ENCODE measurements at regions not wholly inside any gene's neighbourhood (a gene's known extent, or its start where the extent isn't known, plus 50 kb on each side); places are given as distances from the start of the nearest gene placed in this dataset.
"Not testable (repeated sequence)": the region's sequence is repeated elsewhere in the genome, so short reads cannot be mapped to it uniquely, and the experiment has no call there.

DNA sequence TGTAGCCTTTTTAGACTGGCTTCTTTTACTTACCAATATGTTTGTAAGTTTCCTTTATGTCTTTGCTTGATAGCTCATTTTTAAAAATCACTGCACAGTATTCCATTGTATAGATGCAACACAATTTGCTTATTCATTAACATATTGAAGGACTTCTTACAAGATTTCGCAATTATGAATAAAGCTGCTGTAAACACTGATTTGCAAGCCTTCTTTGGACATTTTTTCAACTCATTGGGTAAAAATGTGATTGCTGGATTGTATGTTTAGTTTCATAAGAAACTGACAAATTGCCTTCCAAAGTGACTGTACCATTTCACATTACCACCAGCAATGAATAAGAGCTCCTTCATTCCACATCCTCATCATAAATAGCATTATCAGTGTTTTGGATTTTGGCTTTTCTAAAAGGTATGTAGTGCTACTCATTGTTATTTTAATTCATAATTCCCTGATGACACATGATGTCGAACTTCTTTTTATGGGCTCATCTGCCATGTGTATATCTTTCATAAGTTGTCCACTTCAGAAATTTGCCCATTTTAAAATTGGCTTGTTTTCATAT is 80.7 kb downstream of the TFAP2B start:
- no peak for DNase-seq

- no peak for DNase-seq
Observed at GRCh38 chr6:50902260-50902659, 83.6 kb downstream of the TFAP2B start.

GRCh38 chr6:50905297-50905696 is 86.6 kb downstream of the TFAP2B start:
- peak; percentile 22 for DNase-seq

DNA sequence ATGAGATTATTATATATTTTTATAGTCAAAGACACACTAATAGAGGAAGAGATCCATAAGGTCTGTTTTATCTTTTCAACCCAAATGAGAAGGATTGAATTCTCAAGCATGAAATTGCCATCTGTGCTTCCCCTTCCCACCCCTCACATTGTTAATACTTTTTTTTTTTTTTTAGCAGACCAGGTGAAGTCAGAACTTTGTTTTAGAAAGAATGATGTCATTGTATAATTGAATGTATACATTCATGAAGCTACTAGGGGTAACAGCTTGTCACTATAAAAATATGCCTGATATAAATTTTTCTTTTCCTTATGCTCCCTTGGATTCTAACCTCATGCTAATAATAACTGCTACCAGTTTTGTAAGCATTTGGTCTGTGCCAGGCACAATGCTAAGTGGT is 88.9 kb downstream of the TFAP2B start:
- no peak for DNase-seq

DNA sequence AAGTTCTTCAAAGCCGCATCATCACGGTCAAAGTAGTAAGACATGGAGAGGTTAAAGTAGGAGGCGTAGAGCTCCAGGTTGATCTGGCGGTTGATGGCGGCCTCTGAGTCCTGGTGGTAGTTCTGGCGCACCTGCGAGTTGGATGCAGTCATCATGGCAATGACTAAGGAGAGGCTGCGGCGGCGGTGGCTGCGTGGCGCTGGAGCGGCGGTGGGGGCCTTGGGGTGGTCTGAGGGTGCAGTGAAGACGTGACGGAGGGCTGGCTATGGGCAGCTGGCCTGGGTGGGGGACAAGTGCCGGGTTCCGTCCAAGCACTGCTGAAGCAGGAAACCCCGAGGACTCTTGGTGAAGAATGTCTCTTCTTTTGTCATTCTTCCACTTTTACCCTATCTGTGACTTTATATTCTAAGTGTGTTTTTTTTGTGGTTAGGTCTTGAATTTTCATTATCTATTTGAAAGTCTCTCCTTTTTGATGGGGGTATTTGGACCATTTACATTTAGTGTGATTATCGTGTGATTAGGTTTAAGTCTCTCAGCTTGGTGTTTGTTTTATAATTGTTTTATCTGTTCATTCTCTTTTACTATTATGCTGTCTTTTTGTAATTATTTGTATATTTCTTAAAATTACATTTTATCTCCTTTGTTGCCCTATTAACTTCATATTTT is 94.6 kb downstream of the TFAP2B start:
- DNase-seq, result no peak

- DNase-seq, result not testable (repeated sequence)
Observed at GRCh38 chr6:50921378-50921777, 102.7 kb downstream of the TFAP2B start.

DNA sequence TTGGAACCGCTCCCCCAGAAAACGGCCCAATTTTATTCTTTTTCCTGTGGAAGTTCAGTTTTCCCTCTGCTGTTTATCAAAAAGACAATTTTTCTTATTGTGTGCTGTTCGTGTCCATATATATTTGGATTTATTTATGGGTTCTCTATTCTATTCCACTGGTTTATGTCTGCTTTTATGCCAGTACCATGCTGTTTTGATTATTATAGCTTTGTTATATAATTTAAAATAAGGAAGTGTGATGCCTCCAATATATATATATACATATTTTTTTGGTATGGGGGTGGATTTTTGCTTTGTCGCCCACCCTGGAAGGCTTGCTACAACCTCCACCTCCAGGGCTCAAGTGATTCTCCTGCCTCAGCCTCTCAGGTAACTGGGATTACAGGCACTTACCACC is 103.3 kb downstream of the TFAP2B start:
- DNase-seq, result no peak

GRCh38 chr6:50922579-50923525 is 104.2 kb downstream of the TFAP2B start:
- DNase-seq, result no peak

GRCh38 chr6:50924758-50925157 is 106.1 kb downstream of the TFAP2B start:
- no peak for DNase-seq

- no peak for DNase-seq
Observed at GRCh38 chr6:50925548-50925947, 106.9 kb downstream of the TFAP2B start.

DNA sequence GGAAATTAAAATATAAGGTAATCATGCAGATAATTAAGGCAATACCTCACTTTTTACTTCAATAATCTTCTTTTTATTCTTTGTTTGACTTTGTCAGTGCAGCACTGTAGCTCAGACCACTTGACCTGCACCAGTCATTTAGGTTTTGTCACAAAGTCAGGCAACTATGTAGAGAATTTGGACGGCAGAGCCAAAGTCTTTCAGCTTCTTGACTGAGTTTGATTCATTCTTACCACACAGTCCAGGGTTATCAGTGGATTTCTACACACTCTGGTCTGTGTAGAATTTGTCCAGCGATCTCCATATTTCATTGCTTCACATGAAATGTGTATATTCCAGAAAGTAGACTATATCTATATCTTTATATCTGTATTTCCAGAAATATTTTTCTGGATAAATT is 107.3 kb downstream of the TFAP2B start:
- no peak for DNase-seq

GRCh38 chr6:50927800-50928199 is 109.1 kb downstream of the TFAP2B start:
- no peak for DNase-seq

- DNase-seq, result no peak
Observed at GRCh38 chr6:50929323-50929722, 110.7 kb downstream of the TFAP2B start.

DNA sequence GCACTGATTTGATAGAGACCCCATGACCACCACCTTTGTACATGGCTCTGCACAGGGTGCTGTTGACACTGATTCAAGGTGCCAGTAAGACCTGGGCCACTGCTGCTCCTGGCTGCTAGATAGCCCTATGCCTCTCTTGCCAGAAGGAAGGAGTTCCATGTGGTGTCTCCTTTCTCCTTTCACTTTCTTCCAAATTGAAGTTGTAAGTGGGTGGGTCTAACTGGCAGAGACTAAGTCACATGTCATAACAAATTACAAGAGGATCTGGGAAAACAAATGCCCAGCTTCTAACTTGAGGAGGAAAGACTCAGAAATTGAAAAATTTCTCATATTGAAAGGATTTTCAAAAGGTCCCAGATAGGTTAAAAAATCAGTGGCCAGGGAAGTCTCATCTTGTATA is 116.8 kb downstream of the TFAP2B start:
- no peak for DNase-seq

DNA sequence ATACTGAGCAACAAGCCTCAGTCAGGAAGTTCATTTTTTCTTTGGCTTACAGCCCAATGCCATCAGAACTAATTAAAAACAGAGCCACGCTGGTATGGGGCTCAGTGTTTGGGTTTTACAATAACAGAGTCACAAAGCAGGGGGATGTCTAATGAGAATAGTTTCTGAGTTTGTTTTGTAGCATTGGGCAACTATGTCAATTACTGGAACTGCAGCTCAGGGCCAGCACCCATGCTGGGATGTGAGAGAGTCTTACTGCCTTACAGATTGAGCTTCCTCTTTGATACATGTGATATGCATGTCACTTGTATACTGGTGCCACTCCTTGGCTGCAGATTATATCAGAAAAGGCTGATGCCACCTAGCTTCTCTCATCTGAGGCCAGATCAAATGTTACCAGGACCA is 117.6 kb downstream of the TFAP2B start:
- DNase-seq, result no peak

GRCh38 chr6:50939931-50940330 is 121.3 kb downstream of the TFAP2B start:
- no peak for DNase-seq

GRCh38 chr6:50945789-50946188 is 127.1 kb downstream of the TFAP2B start:
- DNase-seq, result no peak

GRCh38 chr6:50952092-50952907 is 133.6 kb downstream of the TFAP2B start:
- no peak for DNase-seq

- DNase-seq, result no peak
Observed at GRCh38 chr6:50956014-50956413, 137.3 kb downstream of the TFAP2B start.

DNA sequence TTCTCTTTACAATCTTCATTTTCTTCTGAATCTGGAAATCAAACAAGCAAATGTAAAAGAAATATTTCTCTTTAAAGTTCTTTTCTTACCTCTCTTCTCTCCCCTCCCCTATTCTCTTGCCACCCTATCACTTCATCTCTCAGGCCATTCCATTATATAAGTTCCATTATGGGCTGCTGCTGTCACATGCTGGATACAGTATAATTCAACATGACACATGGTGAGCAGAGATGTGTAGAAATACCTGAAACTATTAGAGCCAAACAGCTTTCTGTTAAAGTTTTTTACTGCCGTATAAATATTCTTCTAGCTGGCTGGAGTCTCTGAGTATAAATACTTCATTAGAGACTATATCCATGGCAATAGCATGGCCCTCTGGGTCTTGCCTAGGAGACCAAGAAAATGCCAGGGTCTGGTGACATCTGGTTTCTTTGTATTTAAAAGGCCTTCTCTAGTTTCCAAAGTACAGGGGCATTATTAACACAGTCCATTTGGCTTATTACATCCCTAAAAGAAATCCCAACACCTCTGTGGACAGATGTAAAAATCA is 139.6 kb downstream of the TFAP2B start:
- no peak for DNase-seq

DNA sequence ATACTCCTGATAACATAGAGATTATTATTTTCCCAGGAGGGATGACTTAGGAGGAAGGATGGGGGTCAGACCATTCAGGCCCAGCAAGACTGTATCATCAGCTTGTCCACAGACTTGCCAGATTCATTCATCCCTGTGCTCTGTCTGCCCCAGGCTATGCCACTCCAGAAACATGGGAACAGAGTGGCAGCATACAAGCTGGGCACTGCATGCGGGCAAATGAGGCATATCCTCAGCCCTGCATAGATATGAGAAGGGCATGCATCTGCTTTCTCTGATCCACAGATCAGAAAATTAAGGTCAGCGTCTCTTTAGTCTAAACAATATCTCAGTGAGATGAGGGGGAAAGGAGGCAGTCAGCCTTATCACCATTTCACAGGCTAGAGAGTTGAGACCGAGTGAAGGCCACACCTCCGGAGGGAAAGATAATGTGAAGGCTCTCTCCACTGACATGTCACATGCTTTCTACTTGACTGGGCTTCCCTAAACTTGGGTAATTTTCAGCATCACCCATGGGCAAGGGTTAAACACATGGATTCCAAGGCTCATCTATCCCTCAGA is 140.5 kb downstream of the TFAP2B start:
- DNase-seq, result no peak

GRCh38 chr6:50961611-50962010 is 142.9 kb downstream of the TFAP2B start:
- no peak for DNase-seq
